Motor neuron (in vitro differentiated cells): ENCODE measurements at regions not wholly inside any gene's neighbourhood (a gene's known extent, or its start where the extent isn't known, plus 50 kb on each side); places are given as distances from the start of the nearest gene placed in this dataset.
"Not testable (repeated sequence)": the region's sequence is repeated elsewhere in the genome, so short reads cannot be mapped to it uniquely, and the experiment has no call there.

Experiments used
- ATAC-seq, 8 experiments: fragments of 200-7000 bp; cut with Tn5 transposase; replicated peaks in 6 of 8; 2 replicates each; pipeline ENCODE4 v1.8.0; 2021; ENCODE audit warnings: mild to moderate bottlenecking in 8 of 8, moderate library complexity in 8 of 8
- H3K27ac ChIP-seq, 2 donors: fragments of 250-450 bp; sonication (Bioruptor Pico); 2 replicates each; pipeline ENCODE4 v1.9.0; 2021; ENCODE audit warnings: antibody characterized with exemption in 2 of 2, mild to moderate bottlenecking in 2 of 2, moderate library complexity in 1 of 2
- H3K4me1 ChIP-seq, 2 donors: fragments of 250-450 bp; sonication (Bioruptor Pico); replicated peaks in 1 of 2; 2 replicates each; pipeline ENCODE4 v1.6.1; 2021; ENCODE audit warnings: antibody characterized with exemption in 2 of 2, mild to moderate bottlenecking in 2 of 2, moderate library complexity in 1 of 2
- H3K4me3 ChIP-seq, 5 donors: fragments of 250-450 bp; sonication (Bioruptor Pico); 2 replicates each; pipeline ENCODE4 v1.9.0; 2021; ENCODE audit warnings: antibody characterized with exemption in 5 of 5, mild to moderate bottlenecking in 5 of 5, moderate library complexity in 4 of 5
- WGBS, 10 experiments: fragments of 450-650 bp; shearing (Covaris generic); methylation state at CpG; one replicate each; pipeline ENCODE4 v1.0.0; 2022; 5-methylcytosine and 5-hydroxymethylcytosine counted together
- in situ Hi-C, 9 experiments: fragments of 400-800 bp; cut with MboI; loops; one replicate each; pipeline ENCODE4 v1.15.0; 2021; ENCODE audit warnings: low sequenced_read_pairs in 9 of 9, low pct_unique_long_range_greater_than_20kb in 2 of 9; ENCODE audit not compliant: unreplicated experiment in 9 of 9

DNA sequence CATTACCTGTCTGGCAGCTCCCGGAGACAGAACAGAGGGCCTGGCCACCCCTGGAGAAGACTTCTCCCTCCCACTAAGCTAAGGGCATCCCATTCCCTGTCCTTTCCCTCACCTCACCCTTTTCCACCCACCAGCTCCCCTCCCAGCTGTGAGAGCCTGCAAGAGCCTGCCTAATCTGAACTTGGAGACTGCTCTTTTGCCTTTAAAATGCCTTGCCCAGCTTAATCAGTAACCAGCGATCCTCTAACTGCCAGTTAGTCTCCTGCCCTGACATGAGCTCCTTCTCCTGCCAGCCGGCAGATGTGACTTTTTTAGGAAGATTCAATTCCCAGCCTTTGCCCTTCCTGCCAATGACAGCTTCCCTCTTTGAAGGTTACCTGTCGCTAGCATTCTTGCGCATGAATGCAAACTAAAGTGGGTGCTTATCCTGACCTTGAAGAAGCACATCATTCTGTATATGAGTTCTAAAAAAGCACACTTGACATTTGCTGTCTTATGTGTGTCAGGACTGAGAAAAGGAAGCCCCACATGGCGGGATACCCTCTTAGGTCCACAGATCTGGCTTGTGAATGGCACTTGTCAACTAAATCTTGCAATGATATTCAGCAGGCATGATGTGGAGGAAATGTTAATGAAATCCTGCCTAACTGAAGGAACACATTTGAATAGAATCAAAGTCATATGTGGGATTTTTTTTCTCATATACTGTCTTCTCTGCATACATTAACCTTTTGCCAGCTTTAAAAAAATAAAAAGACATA is 411.2 kb upstream of the SLC30A5 start:
- peaks cover 12 to 16% of the 10 kb centered on the region in 2 donors for H3K4me1 ChIP-seq
- in situ Hi-C loops, result no loop called here
- H3K4me3 ChIP-seq, result no peak overlapping the region
- 44 to 100% (median 68%) methylated on average over 1 to 5 of the region's 6 CpGs; no CpG with 5 or more reads in 2 of the 10 experiments for WGBS, 10 experiments
- ATAC-seq, result peak in 2 of 8 experiments; percentile 7 to 46
- H3K27ac ChIP-seq, result no peak overlapping the region

DNA sequence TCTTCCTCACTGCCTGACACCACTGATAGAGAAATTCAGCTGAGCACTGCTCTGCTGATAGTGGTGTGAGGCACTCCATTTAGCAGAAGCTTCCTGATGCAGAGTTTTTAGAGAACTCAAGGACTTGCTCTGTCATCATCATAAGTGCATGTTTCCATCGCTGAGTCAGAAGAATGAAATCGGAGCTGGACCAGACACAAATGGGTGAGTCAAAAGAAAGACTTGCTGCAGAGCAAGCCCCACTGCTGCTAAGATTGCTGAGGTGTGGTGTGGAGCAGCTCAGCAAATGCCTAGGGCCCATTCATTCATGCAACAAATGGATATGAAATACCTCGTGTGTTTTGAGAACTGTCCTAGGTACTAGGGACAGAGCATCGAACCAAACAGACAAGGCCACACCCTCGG is 410.2 kb upstream of the SLC30A5 start:
- peak; percentile 64 to 97 (median 82) for ATAC-seq
- WGBS, 10 experiments, result 0 to 100% (median 68%) methylated on average over 1 to 5 of the region's 5 CpGs; no CpG with 5 or more reads in 1 of the 10 experiments
- H3K4me3 ChIP-seq, result no peak overlapping the region
- H3K27ac ChIP-seq, result no peak overlapping the region
- in situ Hi-C loops, result no loop called here
- H3K4me1 ChIP-seq, result peaks cover 12 to 16% of the 10 kb centered on the region in 2 donors

DNA sequence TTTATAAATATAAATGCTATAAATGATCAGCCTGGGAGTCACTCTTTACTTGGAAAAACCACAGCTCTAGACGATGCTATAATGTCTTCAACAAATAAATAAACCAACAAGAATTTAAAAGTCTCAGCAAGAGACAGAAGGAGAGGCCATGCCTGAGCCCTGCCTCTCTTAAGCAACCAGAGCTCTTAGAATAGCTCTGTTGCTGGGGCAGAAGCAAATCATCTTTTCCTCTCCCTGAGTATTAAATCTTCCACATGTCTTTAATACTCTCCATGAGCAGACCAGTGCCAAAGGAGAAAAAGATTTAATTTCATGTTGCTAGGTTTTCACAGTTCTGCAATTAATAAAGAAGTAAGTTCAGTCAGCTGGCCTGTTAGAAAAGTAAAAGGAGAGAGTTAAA is 408.0 kb upstream of the SLC30A5 start:
- Histone ChIP-seq H3K4me1 (peaks cover 12 to 16% of the 10 kb centered on the region in 2 donors), H3K4me3 (no peak overlapping the region), H3K27ac (no peak overlapping the region)
- 0 to 80% (median 44%) methylated on average over 1 of the region's 1 CpG; no CpG with 5 or more reads in 1 of the 10 experiments for WGBS, 10 experiments
- ATAC-seq, result peak in 2 of 8 experiments; percentile 52 to 79
- in situ Hi-C loops, result no loop called here

DNA sequence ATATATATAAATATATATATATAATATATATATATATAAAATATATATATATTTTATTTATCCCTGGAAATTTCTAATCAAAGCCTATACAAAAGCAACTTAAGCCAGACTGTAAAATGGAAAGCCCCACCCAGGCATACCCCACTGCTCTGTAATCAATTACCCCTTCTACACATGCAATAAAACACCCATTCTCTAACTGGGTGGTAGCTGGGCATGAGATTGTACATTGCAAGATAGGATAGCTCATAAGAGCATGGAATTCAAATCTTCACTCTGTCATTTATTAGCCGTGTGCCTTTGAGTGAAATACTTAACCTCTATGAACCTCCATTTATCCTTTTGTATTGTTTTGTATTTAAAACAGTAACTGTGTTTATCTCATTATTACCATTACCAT is 405.3 kb upstream of the SLC30A5 start:
- Histone ChIP-seq H3K27ac (no peak overlapping the region), H3K4me1 (peaks cover 2 to 5% of the 10 kb centered on the region in 2 donors), H3K4me3 (no peak overlapping the region)
- ATAC-seq, result no peak
- WGBS, 10 experiments, result 0 to 100% (median 86%) methylated on average over 1 of the region's 1 CpG; no CpG with 5 or more reads in 5 of the 10 experiments
- in situ Hi-C loops, result no loop called here

DNA sequence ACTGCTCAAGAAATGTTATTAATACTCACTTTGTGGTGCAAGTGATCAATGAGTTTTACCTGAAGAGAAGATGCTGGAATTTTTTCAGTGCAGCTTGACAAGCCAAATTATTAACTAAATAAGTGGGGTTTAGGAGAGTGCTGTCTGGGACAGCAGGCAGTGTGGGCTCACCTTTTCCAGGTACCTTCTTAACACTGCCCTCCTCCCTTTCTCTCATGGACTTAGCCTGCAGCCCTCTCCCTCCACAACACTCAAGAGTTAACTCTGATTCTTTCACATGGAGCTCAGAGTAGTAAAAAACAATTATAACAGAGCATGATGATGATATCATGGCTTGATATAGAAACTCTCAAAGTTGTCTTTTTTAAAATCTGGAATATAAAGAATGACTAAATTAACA is 404.8 kb upstream of the SLC30A5 start:
- no peak overlapping the region for H3K4me3 ChIP-seq

DNA sequence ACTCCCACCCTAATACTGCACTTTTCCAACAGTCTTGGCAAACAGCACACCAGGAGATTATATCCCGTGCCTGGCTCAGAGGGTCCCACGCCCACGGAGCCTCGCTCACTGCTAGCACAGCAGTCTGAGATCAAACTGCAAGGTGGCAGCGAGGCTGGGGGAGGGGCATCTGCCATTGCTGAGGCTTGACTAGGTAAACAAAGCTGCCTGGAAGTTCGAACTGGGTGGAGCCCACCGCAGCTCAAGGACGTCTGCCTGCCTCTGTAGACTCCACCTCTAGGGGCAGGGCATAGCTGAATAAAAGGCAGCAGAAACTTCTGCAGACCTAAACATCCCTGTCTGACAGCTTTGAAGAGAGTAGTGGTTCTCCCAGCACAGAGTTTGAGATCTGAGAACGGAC is 401.9 kb upstream of the SLC30A5 start:
- H3K27ac ChIP-seq, in situ Hi-C loops, H3K4me3 ChIP-seq, ATAC-seq, H3K4me1 ChIP-seq: not testable (repeated sequence)
- 34% methylated on average over 4 of the region's 9 CpGs; no CpG with 5 or more reads in 9 of the 10 experiments for WGBS, 10 experiments

More for the DNA sequence above, 404.8 kb upstream of the SLC30A5 start:
- Histone ChIP-seq H3K4me1 (peaks cover 0 to 5% of the 10 kb centered on the region in 2 donors), H3K27ac (no peak overlapping the region)
- ATAC-seq, result no peak
- in situ Hi-C loops, result no loop called here

DNA sequence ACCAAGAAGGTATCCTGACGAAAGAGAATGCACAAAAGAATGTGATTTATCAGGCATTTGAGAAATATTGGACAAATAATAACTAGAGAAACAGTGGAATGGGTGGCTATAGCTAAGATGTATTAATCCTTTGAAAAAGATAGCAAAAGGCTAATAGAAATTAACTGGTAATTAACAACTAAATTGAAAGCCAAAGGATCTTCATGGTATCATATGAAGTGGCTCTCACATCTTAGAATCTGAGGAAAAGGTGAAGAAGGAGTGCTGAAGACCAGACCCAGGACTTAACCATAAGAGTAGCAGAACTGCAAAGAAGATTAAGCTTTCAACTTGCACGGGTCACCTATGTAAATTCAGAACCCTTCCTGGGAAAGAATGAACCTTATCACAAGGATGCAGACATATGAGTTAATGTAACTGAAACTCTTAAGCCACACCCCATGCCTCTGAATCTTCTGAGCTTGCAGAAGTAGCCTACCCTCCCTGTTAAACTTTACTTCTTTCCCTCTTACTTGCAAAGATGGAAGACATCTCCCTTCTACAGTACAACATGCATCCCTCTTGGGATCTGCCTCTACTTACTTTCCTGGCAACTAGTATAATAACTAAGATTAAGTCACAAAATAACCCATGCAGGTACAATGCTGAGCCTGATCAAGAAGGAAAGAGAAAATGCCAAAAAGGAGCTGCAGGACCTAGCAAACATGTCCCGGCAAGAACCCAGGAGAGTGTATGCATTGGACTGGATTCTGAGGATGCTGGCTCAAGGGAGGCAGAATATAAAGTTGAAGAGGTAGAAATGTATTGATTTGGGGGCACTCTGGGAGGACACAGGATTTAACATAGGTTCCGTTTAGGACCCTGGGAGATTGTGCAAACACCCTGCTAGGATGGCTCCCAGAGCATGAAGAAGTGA is 395.5 kb upstream of the SLC30A5 start:
- Histone ChIP-seq H3K4me3 (no peak overlapping the region), H3K27ac (no peak overlapping the region), H3K4me1 (no peaks in the 10 kb centered on the region)
- in situ Hi-C loops, result no loop called here
- ATAC-seq, result peak in 1 of 8 experiments; percentile 23
- 17 to 100% (median 88%) methylated on average over 1 to 4 of the region's 4 CpGs for WGBS, 10 experiments

DNA sequence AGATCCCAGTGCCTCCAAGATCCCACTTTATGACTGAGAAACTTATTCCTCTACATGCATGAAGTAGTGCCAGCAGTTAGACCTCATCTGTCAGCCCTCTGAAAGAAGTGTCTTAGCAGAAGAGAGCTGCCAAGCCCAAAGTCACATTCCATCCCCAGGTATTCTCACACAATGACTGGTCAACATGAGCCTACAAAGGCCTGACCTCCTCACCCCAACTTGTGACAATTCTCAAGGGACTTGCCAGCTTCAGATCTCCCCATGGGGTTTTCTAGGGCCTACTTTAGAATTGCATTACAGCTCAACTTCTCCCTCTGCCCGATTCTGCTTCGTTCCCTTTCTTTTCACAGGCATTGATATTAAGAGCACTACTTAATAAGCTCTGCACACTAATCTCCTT is 393.8 kb upstream of the SLC30A5 start:
- Histone ChIP-seq H3K4me3 (no peak overlapping the region), H3K4me1 (no peaks in the 10 kb centered on the region), H3K27ac (no peak overlapping the region)
- ATAC-seq, result no peak
- WGBS, 10 experiments, result 40 to 100% (median 85%) methylated on average over 1 to 2 of the region's 2 CpGs; no CpG with 5 or more reads in 2 of the 10 experiments
- in situ Hi-C loops, result no loop called here

DNA sequence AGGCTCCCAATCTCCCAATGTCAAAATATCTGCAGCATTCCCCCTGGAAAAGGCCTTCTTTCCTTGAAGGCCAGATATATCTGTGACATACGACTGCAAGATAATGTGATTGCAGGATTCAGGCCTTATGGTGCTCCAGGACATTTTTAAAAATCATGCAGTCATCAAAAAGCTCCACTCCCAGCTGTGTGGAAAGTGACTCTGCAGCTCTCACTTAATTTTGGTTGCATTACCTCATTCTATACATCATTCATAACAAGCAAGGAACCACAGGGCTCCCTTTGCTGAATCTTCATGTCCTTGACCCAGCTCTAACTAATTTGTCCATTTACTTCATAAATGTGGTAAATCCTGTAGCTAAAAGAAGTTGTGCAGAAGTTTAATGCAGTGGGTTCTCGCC is 386.2 kb upstream of the SLC30A5 start:
- WGBS, 10 experiments, result 0 to 100% (median 60%) methylated on average over 1 to 2 of the region's 2 CpGs; no CpG with 5 or more reads in 3 of the 10 experiments
- no peak overlapping the region for H3K27ac ChIP-seq

DNA sequence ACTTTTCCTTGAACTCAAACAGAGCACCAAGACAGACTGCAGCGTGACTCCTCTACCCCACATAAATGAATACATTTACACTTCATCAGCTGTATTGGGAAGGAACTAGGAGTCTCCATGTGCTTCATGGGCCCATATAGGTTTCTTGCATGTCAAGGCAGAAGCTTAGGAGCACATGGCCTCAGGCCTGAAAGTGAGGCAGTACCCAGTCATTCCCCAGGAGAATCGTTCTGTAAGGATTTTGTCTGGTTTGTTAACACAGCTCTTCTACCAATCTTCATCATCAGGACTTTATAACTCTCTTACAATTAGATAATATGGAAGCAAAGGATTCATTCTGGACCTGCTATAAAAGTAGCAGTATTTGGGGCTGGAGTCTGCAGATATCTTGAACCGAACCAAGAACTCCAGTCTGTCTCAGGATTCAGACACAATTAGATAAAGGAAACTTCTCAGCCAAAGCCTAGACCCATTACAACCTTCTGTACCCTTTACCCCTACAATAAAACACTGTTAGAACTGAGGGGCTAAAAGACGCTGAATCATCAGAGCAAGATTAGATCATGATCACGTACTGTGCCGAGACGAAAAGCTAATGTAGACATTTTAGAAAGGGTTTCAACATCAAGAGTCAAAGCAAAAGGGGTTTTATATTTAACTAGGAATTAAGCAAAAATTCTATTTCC is 385.5 kb upstream of the SLC30A5 start:
- in situ Hi-C loops, result no loop called here
- ATAC-seq, result peak in 1 of 8 experiments; percentile 31
- Histone ChIP-seq H3K27ac (no peak overlapping the region), H3K4me1 (no peaks in the 10 kb centered on the region), H3K4me3 (no peak overlapping the region)
- 76 to 100% (median 89%) methylated on average over 1 to 7 of the region's 7 CpGs; no CpG with 5 or more reads in 1 of the 10 experiments for WGBS, 10 experiments

More for the DNA sequence above, 386.2 kb upstream of the SLC30A5 start:
- in situ Hi-C loops, result no loop called here
- Histone ChIP-seq H3K4me1 (no peaks in the 10 kb centered on the region), H3K4me3 (no peak overlapping the region)
- peak in 6 of 8 experiments; percentile 32 to 79 (median 42) for ATAC-seq

DNA sequence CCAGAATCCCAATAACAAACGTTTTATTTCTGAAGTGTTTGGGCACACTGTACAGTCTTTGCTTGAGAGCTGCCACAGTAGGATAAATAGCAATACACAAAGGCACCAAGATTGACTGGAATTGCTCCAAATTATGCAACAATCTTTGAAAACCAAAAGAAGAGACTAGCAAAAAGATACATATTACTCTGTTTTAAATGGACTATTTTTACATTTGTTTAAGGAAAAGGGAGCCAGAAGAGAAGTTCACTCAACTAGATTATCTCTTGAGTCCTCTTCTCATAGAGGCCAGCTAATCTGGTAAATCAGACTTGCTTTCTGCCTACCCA is 385.0 kb upstream of the SLC30A5 start:
- Histone ChIP-seq H3K4me1 (no peaks in the 10 kb centered on the region), H3K27ac (no peak overlapping the region), H3K4me3 (no peak overlapping the region)
- WGBS, 10 experiments, result 0 to 60% (median 33%) methylated on average over 1 of the region's 1 CpG; no CpG with 5 or more reads in 3 of the 10 experiments
- in situ Hi-C loops, result no loop called here
- ATAC-seq, result no peak

DNA sequence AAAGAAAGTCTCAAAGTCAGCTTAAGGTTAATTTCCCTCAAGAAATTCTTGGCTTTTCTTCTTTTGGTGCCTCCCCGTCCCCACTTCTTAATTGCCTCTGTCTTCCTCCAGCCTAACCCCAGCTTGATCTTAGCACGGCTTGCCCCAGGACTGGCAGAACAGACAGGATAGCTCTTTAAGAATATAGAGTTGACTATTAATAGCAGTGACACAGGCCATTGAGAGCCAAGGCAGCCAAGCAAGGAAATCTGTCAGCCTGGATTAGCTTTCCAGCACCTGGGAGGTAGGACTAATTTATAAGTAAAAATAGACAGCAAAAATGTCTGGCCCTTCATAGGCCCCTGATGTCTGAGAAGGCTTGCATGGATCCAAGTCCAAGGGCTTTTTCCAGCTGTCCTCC is 384.6 kb upstream of the SLC30A5 start:
- 52 to 100% (median 90%) methylated on average over 1 to 2 of the region's 2 CpGs; no CpG with 5 or more reads in 1 of the 10 experiments for WGBS, 10 experiments
- in situ Hi-C loops, result no loop called here
- no peak overlapping the region for H3K4me3 ChIP-seq
- ATAC-seq, result no peak
- H3K4me1 ChIP-seq, result no peaks in the 10 kb centered on the region
- H3K27ac ChIP-seq, result no peak overlapping the region

DNA sequence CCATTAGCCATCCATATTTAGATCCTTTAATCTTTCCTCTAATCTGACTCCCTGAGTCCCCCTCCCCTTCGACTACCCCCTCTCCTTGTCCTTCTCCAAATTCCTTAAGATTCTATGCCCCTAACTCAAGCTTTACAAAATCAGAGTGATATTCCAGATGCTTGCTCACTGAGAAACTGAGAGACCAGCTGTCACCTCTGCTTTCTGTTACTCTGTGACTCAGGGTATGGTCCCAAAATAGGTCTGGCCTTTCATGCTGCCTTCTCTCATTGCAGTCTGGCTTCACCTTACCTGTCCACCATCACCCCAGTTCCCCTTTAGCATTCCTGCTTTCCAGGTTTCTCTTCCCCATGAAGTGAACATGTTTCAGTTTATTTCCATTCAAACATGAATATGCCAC is 383.3 kb upstream of the SLC30A5 start:
- in situ Hi-C loops, result no loop called here
- no peak for ATAC-seq
- H3K27ac ChIP-seq, result no peak overlapping the region
- WGBS, 10 experiments, result 25 to 88% (median 43%) methylated on average over 1 of the region's 1 CpG; no CpG with 5 or more reads in 3 of the 10 experiments
- H3K4me3 ChIP-seq, result no peak overlapping the region
- no peaks in the 10 kb centered on the region for H3K4me1 ChIP-seq
